ENCODE measurements at regions not wholly inside any gene's neighbourhood (a gene's known extent, or its start where the extent isn't known, plus 50 kb on each side); places are given as distances from the start of the nearest gene placed in this dataset.

GRCh38 chr16:52068447-52069074 lies 478.4 kb downstream of the TOX3 start:
- TF ChIP-seq CTCF (IDR thresholded peaks at IDR 0.05) = no peak
- H3K4me3 ChIP-seq = no peak overlapping the region
- DNase-seq (ENCODE audit: low spot score) = no peak
- no peak overlapping the region for H3K27ac ChIP-seq

- Histone ChIP-seq H3K4me3 (no peak overlapping the region), H3K27ac (no peak overlapping the region)
- no peak for DNase-seq (ENCODE audit: low spot score)
- no peak for TF ChIP-seq CTCF (IDR thresholded peaks at IDR 0.05)
Measured at GRCh38 chr16:52066962-52067361, 480.0 kb downstream of the TOX3 start.

GRCh38 chr16:52056259-52056658 lies 490.7 kb downstream of the TOX3 start:
- no peak overlapping the region for H3K4me3 ChIP-seq
- no peak overlapping the region for H3K27ac ChIP-seq
- no peak for TF ChIP-seq CTCF (IDR thresholded peaks at IDR 0.05)
- DNase-seq (ENCODE audit: low spot score) = no peak

GRCh38 chr16:52055381-52055780 lies 491.6 kb downstream of the TOX3 start:
- no peak overlapping the region for H3K27ac ChIP-seq
- no peak overlapping the region for H3K4me3 ChIP-seq
- DNase-seq (ENCODE audit: low spot score) = no peak
- no peak for TF ChIP-seq CTCF (IDR thresholded peaks at IDR 0.05)

GRCh38 chr16:52054326-52054725 lies 492.6 kb downstream of the TOX3 start:
- H3K27ac ChIP-seq = no peak overlapping the region
- no peak for DNase-seq (ENCODE audit: low spot score)
- TF ChIP-seq CTCF (IDR thresholded peaks at IDR 0.05) = no peak
- H3K4me3 ChIP-seq = no peak overlapping the region

- no peak for DNase-seq (ENCODE audit: low spot score)
- TF ChIP-seq CTCF (IDR thresholded peaks at IDR 0.05) = no peak
- Histone ChIP-seq H3K4me3 (no peak overlapping the region), H3K27ac (no peak overlapping the region)
Measured at GRCh38 chr16:52052818-52053217, 494.1 kb downstream of the TOX3 start.

GRCh38 chr16:52051414-52052172 lies 495.4 kb downstream of the TOX3 start:
- H3K27ac ChIP-seq = no peak overlapping the region
- TF ChIP-seq CTCF (IDR thresholded peaks at IDR 0.05) = no peak
- H3K4me3 ChIP-seq = no peak overlapping the region
- no peak for DNase-seq (ENCODE audit: low spot score)
